Activated CD8-positive, alpha-beta memory T cell treated with anti-CD3 and anti-CD28 coated beads, Interleukin-2, amount 50 U/mL, for 1 hour (primary cell): ENCODE measurements at regions not wholly inside any gene's neighbourhood (a gene's known extent, or its start where the extent isn't known, plus 50 kb on each side); places are given as distances from the start of the nearest gene placed in this dataset.

Experiments used
- DNase-seq: peaks from one replicate; pipeline ENCODE4 v3.0.0-alpha.2; 2020; ENCODE audit errors: extremely low read depth

GRCh38 chr9:129400971-129401622, 219.8 kb downstream of the C9orf50 start:
- no peak for DNase-seq

DNA sequence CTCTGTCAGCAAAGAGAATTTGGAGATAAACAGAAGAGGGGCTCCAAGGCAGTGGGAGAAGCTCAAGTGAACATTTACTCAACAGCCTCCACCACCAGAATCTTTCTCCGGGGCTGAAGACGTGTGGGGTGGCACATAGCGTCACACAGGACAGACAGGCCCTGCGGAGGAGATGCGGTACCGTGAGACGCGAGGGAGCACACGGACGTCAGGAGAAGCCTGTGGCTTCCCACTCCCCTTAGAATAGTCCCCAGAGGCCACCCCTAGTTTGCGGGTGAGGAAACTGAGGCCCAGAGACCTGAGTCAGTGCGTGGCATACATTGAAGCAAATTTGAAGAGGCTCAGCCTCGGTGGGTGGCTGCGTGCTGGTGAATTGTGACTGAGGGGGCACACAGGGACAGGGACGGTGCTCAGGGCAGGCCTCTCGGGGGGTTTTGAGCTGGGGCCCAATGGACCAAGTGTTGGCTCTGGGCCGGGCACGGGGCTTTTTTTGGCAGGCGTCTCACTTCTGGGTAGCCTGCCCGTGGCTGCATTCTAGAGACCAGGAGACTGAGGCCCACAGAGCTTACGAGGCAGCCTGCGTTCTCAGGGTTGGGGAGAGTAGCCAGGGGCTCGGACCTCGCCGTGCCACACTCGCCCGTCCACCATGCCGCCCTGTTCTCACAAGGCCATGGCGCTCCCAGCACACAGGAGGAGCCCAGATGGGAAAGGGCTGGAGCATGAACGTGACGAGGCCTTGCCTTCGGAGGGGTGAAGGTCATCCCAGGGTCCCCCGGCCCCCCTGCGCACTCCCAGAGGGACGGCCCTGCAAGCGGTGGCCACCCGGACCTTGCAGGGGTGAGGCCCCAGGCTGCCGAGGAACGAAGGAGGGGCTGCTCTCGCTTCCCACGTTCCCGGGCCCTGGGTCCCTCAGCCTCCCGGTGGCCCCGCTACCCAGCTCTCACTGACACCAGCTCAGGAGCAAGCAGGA, 220.6 kb downstream of the C9orf50 start:
- DNase-seq = no peak

DNA sequence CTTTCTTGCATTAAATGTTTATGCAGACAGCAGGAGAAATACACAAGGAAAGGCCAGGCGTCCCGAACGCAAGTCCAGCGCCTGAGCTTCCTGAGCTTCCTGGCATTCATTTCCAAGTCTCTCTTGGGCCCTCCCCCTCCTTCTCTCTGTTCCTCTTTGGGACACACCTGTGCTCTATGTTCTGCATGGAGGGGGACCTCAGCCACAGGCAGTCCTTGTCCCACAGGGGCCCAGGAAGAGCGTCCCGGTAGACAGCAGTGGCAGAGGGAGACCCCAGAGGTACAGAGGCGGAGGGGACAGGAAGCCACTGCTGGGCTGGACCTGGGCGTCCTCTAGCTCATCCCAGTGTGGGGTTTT, 221.3 kb downstream of the C9orf50 start:
- DNase-seq = no peak

GRCh38 chr9:129398961-129399633, 221.0 kb upstream of the IER5L start:
- DNase-seq = no peak

- no peak for DNase-seq
Measured at GRCh38 chr9:129398101-129398960, 220.3 kb upstream of the IER5L start.

DNA sequence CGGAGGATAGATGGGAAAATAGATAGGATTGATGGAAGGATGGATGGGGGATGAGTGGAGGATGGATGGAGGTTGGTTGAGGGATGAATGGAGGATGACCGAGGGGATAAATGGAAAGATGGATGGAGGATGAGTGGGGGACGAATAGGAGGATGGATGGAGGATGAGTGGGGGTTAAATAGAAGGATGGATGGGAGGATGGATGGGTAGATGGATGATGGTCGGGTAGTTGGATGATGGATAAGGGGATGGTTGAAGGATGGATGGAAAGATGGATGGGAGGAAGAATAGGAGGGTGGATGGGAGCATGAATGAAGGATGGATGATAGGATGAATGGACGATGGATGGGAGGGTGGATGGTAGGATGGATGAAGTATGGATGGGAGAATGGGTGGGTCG, 219.3 kb upstream of the IER5L start:
- no peak for DNase-seq

- no peak for DNase-seq
Measured at GRCh38 chr9:129396365-129396708, 218.3 kb upstream of the IER5L start.

GRCh38 chr9:129395633-129396364, 217.7 kb upstream of the IER5L start:
- DNase-seq = no peak

DNA sequence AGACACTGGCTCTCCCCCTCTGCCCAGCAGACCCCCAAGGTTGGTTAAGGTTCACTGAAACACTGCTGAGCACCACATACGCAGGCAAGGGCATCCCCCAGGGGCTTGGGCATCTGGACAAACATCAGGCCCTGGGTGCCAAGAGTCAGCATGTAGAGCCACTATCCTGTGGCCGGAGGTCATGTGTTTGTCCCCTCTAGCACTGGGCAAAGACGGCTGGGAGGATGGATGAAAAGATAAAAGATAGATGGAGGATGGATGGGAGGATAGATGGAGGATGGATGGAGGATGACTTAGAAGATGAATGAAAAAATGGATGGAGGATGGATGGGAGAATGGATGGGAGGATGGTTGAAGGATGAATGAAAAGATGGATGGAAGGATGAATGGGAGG, 216.8 kb upstream of the IER5L start:
- no peak for DNase-seq

DNA sequence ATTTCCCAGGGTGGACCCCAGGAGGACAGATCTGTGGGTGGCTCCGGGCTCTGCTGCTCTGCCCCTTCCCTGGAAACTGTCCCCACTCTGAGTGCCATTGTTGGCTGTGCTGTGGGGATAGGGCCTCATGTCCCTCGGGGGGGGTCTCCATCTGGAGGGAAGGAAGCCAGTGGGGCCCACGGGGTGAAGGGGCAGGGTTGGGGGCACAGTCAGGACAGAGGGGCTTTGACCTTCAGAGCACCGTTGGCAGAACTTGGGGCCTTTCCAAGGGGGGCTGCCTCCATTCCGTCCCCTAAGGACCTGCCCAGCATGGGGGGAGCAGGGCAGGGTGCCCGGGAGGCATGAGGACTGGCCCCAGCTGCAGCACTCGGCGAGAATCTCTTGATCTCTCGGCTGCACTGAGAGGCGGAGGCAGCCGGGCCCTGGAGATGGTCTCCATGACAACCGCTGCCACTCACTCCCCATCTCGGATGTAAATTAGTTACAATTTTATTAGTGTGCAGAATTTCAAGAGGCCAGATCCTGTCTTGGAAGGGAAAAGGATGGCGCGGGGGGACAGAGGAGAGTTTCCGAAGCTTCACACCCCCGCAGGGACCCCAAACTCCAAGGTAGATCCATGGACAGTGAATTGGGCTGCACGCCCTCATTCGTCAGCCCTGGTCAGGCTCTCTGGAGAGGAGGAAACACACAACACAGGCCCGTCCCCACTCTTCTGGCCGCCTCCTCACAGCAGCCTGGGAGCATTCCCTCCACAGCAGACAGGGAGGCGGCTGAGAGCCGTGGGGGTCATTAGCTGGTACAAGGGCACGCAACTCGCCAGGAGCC, 216.2 kb upstream of the IER5L start:
- no peak for DNase-seq

GRCh38 chr9:129393064-129393463, 215.0 kb upstream of the IER5L start:
- DNase-seq = no peak

DNA sequence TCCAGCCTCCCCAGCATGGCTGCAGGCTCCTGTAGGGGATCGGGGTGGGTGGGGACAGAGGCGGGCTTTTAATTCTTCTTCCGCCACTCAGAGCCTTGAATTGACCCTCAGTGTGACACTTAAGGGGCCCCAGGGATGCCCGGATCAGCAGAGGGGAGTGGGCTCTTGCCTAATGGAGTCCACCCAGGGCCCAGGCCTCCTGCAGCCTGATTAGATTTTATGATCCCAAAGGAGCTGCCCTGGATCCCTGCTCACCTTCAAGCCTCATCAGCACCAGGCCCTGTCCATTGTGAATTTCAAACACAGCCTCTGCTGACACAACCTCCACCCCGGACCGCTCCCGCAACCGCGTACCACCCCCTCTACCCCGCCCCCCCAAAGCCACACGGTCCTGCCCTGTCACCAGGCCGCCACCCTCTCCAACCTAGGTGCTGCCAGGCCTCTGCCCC, 214.1 kb upstream of the IER5L start:
- no peak for DNase-seq

- DNase-seq = no peak
Measured at GRCh38 chr9:129391221-129391661, 213.2 kb upstream of the IER5L start.

- DNase-seq = no peak
Measured at GRCh38 chr9:129390541-129390940, 212.5 kb upstream of the IER5L start.

- no peak for DNase-seq
Measured at GRCh38 chr9:129387822-129388221, 209.8 kb upstream of the IER5L start.

GRCh38 chr9:129386812-129387177, 208.7 kb upstream of the IER5L start:
- no peak for DNase-seq

DNA sequence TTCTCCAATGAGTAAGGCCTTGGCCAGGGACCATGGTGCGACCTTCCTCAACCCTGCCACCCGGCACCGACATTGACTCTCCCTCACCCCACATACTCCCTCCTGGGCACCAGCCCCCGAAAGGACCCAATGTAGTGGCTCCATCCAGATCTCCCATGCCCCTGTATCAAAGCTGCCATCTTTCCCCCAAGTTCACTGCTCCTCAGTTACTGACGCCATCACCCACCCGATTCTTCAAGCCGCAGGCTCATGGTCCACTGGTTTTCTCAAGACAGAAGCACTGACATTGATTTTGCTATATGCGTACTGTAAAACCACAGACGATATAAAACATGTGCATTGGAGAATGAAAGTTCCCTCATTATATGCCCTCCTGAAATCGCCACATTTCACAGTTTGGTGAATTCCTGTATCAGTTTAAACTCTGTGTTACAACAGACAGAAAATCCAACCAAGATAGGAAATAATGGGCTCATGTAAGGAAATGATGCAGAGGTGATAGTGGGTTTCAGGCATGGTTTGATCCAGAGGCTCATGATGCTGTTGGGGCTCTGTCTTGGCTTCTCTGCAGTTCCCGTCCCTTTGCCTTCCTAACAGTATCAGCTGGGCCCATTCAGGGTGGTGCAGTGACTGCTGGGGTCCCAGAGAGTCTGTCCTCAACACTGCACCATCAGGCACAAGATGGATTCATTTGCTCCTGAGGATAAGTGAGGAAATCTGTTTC, 207.3 kb upstream of the IER5L start:
- DNase-seq = no peak

DNA sequence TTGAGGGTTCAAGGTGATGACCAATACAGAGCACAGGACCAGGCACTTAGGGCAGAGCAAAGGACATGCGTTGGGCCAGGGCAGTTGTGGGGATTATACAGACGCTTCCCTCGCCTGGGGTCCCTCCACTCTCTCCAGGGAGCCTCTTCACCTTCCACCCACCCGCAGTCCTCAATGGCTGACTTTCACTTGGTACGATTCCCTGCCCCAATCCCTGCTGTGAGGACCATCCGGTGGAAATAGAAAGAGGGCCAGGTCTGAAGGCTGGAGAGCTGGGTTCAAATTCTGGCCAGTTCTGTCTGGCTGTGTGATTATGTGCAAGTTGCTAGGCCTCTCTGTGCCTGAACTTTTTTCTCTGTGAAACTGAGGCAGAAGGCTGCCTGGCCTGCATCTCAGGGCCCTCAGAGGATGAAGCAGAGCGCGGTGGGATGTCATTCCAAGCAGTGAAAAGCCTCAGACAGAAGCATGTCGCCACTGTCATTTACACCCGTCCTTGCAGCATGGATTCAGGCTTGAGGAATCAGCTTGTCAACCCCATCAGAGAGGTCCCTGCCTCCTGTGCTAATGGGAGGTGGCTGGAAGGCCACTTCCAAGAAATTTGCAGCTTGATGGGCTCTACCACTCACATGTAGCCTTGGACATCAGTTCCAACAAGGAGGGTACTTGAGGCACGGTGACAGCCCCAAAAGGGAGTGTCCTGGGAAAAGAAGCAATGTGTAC, 206.6 kb upstream of the IER5L start:
- no peak for DNase-seq
